ENCODE measurements at regions not wholly inside any gene's neighbourhood (a gene's known extent, or its start where the extent isn't known, plus 50 kb on each side); places are given as distances from the start of the nearest gene placed in this dataset.

- no peak for ATAC-seq
- TF ChIP-seq CSDC2 (CRISPR knock-in tag; IDR thresholded peaks at IDR 0.05) (no peak), TCF4 (CRISPR knock-in tag; IDR thresholded peaks at IDR 0.05; ENCODE audit: borderline replicate concordance) (no peak), ZNF8 (CRISPR knock-in tag; IDR thresholded peaks at IDR 0.05) (no peak), POU6F1 (CRISPR knock-in tag; IDR thresholded peaks at IDR 0.05; ENCODE audit: borderline replicate concordance, low read depth) (no peak), BACH2 (CRISPR knock-in tag; IDR thresholded peaks at IDR 0.05; ENCODE audit: borderline replicate concordance) (no peak), TOX (CRISPR knock-in tag; IDR thresholded peaks at IDR 0.05; ENCODE audit: borderline replicate concordance) (no peak), CSRNP3 (CRISPR knock-in tag; IDR thresholded peaks at IDR 0.05) (no peak), TSHZ2 (CRISPR knock-in tag; IDR thresholded peaks at IDR 0.05) (no peak), CREB5 (CRISPR knock-in tag; IDR thresholded peaks at IDR 0.05; ENCODE audit: low read depth) (no peak), PPARA (CRISPR knock-in tag; IDR thresholded peaks at IDR 0.05; ENCODE audit: borderline replicate concordance) (no peak), ISL1 (CRISPR knock-in tag; IDR thresholded peaks at IDR 0.05) (no peak), ZC3H10 (CRISPR knock-in tag; IDR thresholded peaks at IDR 0.05) (no peak), ZNF70 (CRISPR knock-in tag; IDR thresholded peaks at IDR 0.05) (no peak), ARNTL (CRISPR knock-in tag; IDR thresholded peaks at IDR 0.05; ENCODE audit: borderline replicate concordance, low read depth) (no peak), RARB (CRISPR knock-in tag; IDR thresholded peaks at IDR 0.05) (no peak), SNAI2 (CRISPR knock-in tag; IDR thresholded peaks at IDR 0.05) (no peak), OSR1 (CRISPR knock-in tag; IDR thresholded peaks at IDR 0.05) (no peak)
These were observed 65.6 kb upstream of the BLTP1 start for GRCh38 chr4:122086338-122087065.

GRCh38 chr4:122083989-122084388 is 68.1 kb upstream of the BLTP1 start:
- ATAC-seq: no peak
- no peak for TF ChIP-seq ARNTL (CRISPR knock-in tag; IDR thresholded peaks at IDR 0.05; ENCODE audit: borderline replicate concordance, low read depth)
- no peak for TF ChIP-seq CSDC2 (CRISPR knock-in tag; IDR thresholded peaks at IDR 0.05)
- no peak for TF ChIP-seq ISL1 (CRISPR knock-in tag; IDR thresholded peaks at IDR 0.05)
- no peak for TF ChIP-seq PATZ1 (CRISPR knock-in tag; IDR thresholded peaks at IDR 0.05; ENCODE audit: borderline replicate concordance)
- no peak for TF ChIP-seq CREB5 (CRISPR knock-in tag; IDR thresholded peaks at IDR 0.05; ENCODE audit: low read depth)
- TF ChIP-seq TSHZ2 (CRISPR knock-in tag; IDR thresholded peaks at IDR 0.05): no peak
- no peak for TF ChIP-seq ZNF565 (CRISPR knock-in tag; conservative IDR thresholded peaks at IDR 0.05; ENCODE audit: low read depth)
- TF ChIP-seq SNAI2 (CRISPR knock-in tag; IDR thresholded peaks at IDR 0.05): no peak
- no peak for TF ChIP-seq TCF4 (CRISPR knock-in tag; IDR thresholded peaks at IDR 0.05; ENCODE audit: borderline replicate concordance)
- no peak for TF ChIP-seq ZNF70 (CRISPR knock-in tag; IDR thresholded peaks at IDR 0.05)
- TF ChIP-seq ZNF8 (CRISPR knock-in tag; IDR thresholded peaks at IDR 0.05): no peak
- TF ChIP-seq RARB (CRISPR knock-in tag; IDR thresholded peaks at IDR 0.05): no peak
- no peak for TF ChIP-seq POU6F1 (CRISPR knock-in tag; IDR thresholded peaks at IDR 0.05; ENCODE audit: borderline replicate concordance, low read depth)
- no peak for TF ChIP-seq ZC3H10 (CRISPR knock-in tag; IDR thresholded peaks at IDR 0.05)
- no peak for TF ChIP-seq GLIS3 (CRISPR knock-in tag; IDR thresholded peaks at IDR 0.05)
